ENCODE measurements at regions not wholly inside any gene's neighbourhood (a gene's known extent, or its start where the extent isn't known, plus 50 kb on each side); places are given as distances from the start of the nearest gene placed in this dataset.

- TF ChIP-seq CTCF (IDR thresholded peaks at IDR 0.05; ENCODE audit: low read depth, low read length), result no peak
- no peak overlapping the region for H3K4me3 ChIP-seq (ENCODE audit: low read depth, low read length)
- DNase-seq (ENCODE audit: low read depth, low spot score), result no peak
- in situ Hi-C loops (cut with HindIII; ENCODE audit: low sequenced_read_pairs), result no loop called here
These were observed 64.8 kb upstream of the SLCO4A1 start for GRCh38 chr20:62577490-62577836.

GRCh38 chr20:62578294-62578897, 63.9 kb upstream of the SLCO4A1 start:
- no peak overlapping the region for H3K4me3 ChIP-seq (ENCODE audit: low read depth, low read length)
- no peak for TF ChIP-seq CTCF (IDR thresholded peaks at IDR 0.05; ENCODE audit: low read depth, low read length)
- in situ Hi-C loops (cut with HindIII; ENCODE audit: low sequenced_read_pairs), result no loop called here
- no peak for DNase-seq (ENCODE audit: low read depth, low spot score)

GRCh38 chr20:62580052-62580451, 62.3 kb upstream of the SLCO4A1 start:
- no peak for DNase-seq (ENCODE audit: low read depth, low spot score)
- H3K4me3 ChIP-seq (ENCODE audit: low read depth, low read length), result no peak overlapping the region
- TF ChIP-seq CTCF (IDR thresholded peaks at IDR 0.05; ENCODE audit: low read depth, low read length), result no peak
- in situ Hi-C loops (cut with HindIII; ENCODE audit: low sequenced_read_pairs), result no loop called here

- in situ Hi-C loops (cut with HindIII; ENCODE audit: low sequenced_read_pairs), result no loop called here
These were observed 61.6 kb upstream of the SLCO4A1 start for GRCh38 chr20:62580733-62581132.

GRCh38 chr20:62581308-62581707, 61.0 kb upstream of the SLCO4A1 start:
- TF ChIP-seq CTCF (IDR thresholded peaks at IDR 0.05; ENCODE audit: low read depth, low read length), result no peak
- DNase-seq (ENCODE audit: low read depth, low spot score), result no peak
- no peak overlapping the region for H3K4me3 ChIP-seq (ENCODE audit: low read depth, low read length)
- in situ Hi-C loops (cut with HindIII; ENCODE audit: low sequenced_read_pairs), result no loop called here

More at GRCh38 chr20:62580733-62581132, 61.6 kb upstream of the SLCO4A1 start:
- no peak overlapping the region for H3K4me3 ChIP-seq (ENCODE audit: low read depth, low read length)
- DNase-seq (ENCODE audit: low read depth, low spot score), result no peak
- TF ChIP-seq CTCF (IDR thresholded peaks at IDR 0.05; ENCODE audit: low read depth, low read length), result no peak

- in situ Hi-C loops (cut with HindIII; ENCODE audit: low sequenced_read_pairs), result no loop called here
- no peak overlapping the region for H3K4me3 ChIP-seq (ENCODE audit: low read depth, low read length)
- TF ChIP-seq CTCF (IDR thresholded peaks at IDR 0.05; ENCODE audit: low read depth, low read length), result no peak
- DNase-seq (ENCODE audit: low read depth, low spot score), result no peak
These were observed 60.5 kb upstream of the SLCO4A1 start for GRCh38 chr20:62581806-62582205.

Data from astrocyte of the spinal cord (primary cell).